Vagina (tissue), 2 donors: ENCODE measurements at regions not wholly inside any gene's neighbourhood (a gene's known extent, or its start where the extent isn't known, plus 50 kb on each side); places are given as distances from the start of the nearest gene placed in this dataset.

Experiments used
- CTCF ChIP-seq, 3 experiments: fragments of 450-650 bp in 2 of 3; fragments of 200-600 bp in 1 of 3; sonication (generic) in 1 of 3; IDR thresholded peaks; one replicate each; pipeline ENCODE4 v1.5.1; 2017 to 2019; ENCODE audit warnings: antibody characterized with exemption in 3 of 3, mild to moderate bottlenecking in 2 of 3, moderate library complexity in 2 of 3
- POLR2A ChIP-seq, 2 donors: fragments of 450-650 bp; IDR thresholded peaks; one replicate each; pipeline ENCODE4 v1.6.1; 2017; ENCODE audit warnings: antibody characterized with exemption in 2 of 2, mild to moderate bottlenecking in 2 of 2, moderate library complexity in 2 of 2
- POLR2AphosphoS5 ChIP-seq, 2 donors: sonication (generic); formaldehyde crosslinking; IDR thresholded peaks; one replicate each; pipeline ENCODE4 v1.9.0; 2017; ENCODE audit warnings: antibody characterized with exemption in 2 of 2, mild to moderate bottlenecking in 2 of 2, low read depth in 1 of 2; ENCODE audit not compliant: insufficient read depth in 1 of 2

DNA sequence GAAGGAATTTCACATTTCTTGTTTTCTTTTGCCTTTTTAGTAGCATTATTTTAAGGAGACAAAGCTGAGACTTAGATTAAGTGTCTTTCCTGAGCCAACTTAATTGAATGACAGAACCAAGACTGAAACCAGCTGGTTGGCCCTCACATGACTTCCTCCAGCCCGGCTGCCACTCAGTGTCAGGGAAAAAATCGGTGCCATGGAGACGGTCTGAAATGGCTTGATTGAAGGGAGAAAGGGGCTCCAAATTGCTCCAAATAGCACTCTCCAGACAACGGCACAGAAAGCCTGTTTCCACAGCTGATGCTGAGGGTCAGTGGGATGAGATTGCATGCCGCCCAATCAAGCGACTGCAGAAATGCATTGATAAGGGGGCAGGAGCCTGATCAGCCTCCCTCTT, 475.2 kb upstream of the IL12A start:
- TF ChIP-seq CTCF (IDR thresholded peaks at IDR 0.05) (no peak), POLR2AphosphoS5 (IDR thresholded peaks at IDR 0.05; ENCODE audit: insufficient read depth in 1 of 2, low read depth in 1 of 2) (no peak), POLR2A (IDR thresholded peaks at IDR 0.05) (no peak)
